Cardiac fibroblast (primary cell): ENCODE measurements at regions not wholly inside any gene's neighbourhood (a gene's known extent, or its start where the extent isn't known, plus 50 kb on each side); places are given as distances from the start of the nearest gene placed in this dataset.
A peak's percentile ranks its signal among the peaks of the same experiment; 100 is the strongest.

ENCODE experiments used
- DNase-seq, 2 donors: peaks; one replicate each; pipeline versions ENCODE4 v3.0.0 to v3.0.0-alpha.2; 2010; ENCODE audit warnings: low read depth in 2 of 2
- H3K4me3 ChIP-seq, 2 donors: replicated peaks in 1 of 2; 1 replicate in 1 of 2; 2 replicates in 1 of 2; pipeline ENCODE4 v1.5.1; 2011; ENCODE audit warnings: low read depth in 2 of 2, low read length in 2 of 2, mild to moderate bottlenecking in 2 of 2, moderate library complexity in 1 of 2
- TF ChIP-seq, protein P1 (sequence below): IDR thresholded peaks from one replicate; pipeline ENCODE4 v1.5.1; 2011; ENCODE audit warnings: low read depth, mild to moderate bottlenecking, low read length, inconsistent platforms

GRCh38 chr2:226312155-226312554 lies 487.5 kb downstream of the IRS1 start:
- no peak overlapping the region for H3K4me3 ChIP-seq
- TF ChIP-seq, protein P1, sequence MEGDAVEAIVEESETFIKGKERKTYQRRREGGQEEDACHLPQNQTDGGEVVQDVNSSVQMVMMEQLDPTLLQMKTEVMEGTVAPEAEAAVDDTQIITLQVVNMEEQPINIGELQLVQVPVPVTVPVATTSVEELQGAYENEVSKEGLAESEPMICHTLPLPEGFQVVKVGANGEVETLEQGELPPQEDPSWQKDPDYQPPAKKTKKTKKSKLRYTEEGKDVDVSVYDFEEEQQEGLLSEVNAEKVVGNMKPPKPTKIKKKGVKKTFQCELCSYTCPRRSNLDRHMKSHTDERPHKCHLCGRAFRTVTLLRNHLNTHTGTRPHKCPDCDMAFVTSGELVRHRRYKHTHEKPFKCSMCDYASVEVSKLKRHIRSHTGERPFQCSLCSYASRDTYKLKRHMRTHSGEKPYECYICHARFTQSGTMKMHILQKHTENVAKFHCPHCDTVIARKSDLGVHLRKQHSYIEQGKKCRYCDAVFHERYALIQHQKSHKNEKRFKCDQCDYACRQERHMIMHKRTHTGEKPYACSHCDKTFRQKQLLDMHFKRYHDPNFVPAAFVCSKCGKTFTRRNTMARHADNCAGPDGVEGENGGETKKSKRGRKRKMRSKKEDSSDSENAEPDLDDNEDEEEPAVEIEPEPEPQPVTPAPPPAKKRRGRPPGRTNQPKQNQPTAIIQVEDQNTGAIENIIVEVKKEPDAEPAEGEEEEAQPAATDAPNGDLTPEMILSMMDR: no peak
- no peak for DNase-seq

DNA sequence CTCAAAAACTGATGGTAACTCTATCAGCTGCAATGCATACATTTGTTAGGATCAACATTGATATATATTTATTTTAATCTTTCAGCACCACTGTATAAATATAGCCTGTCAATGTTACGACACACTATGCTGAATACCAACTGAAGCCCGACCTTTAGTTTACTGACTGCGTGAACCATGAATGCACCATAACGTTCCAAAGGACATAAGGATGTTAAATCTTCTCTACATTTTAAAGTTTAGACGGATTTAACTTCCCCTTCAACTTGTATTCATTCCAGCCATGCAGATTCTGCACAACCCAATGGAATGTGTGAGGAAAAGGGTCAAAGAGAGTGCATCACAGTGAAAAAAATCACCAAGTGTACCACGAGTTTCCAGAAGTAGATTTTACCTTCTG lies 489.5 kb downstream of the IRS1 start:
- peak in 1 of 2 donors; percentile 36 for DNase-seq
- TF ChIP-seq, protein P1: no peak
- H3K4me3 ChIP-seq: no peak overlapping the region

DNA sequence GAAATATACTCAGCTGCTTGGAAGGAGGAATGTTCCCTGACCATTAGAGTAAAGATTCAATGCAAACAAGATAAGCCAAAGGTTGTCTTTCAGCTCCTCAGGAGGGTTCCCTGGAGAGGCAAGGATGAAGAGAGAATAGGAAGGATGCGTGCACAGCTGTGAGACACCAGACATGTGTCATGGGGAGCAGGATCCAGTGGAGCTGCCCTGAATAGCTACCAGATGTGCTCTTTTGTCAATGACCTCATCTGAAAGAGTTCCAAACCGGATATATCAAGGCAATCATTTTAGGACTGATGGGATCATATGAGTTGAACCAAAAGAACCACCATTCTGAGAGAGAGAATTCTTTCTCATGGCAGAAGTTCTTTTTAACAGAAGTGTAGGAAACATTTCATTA lies 490.6 kb downstream of the IRS1 start:
- no peak overlapping the region for H3K4me3 ChIP-seq
- TF ChIP-seq, protein P1: no peak
- peak in 1 of 2 donors; percentile 84 for DNase-seq

DNA sequence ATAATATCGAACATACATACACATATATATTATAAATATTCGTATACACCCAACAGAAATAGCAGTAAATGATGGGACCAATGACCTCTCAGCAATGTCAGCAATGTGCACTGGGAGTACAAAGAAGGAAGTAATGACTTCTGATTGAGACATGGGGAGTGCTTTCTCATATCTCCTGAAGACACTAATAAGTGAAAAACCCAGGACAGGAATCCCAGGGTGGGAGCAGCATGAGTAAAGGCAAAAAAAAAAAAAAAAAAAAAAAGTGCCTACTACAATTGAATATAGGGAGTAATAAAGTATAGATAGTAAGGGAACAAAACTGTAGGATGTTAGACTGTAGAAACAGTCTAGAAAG lies 491.3 kb downstream of the IRS1 start:
- TF ChIP-seq, protein P1: no peak
- no peak overlapping the region for H3K4me3 ChIP-seq
- no peak for DNase-seq

DNA sequence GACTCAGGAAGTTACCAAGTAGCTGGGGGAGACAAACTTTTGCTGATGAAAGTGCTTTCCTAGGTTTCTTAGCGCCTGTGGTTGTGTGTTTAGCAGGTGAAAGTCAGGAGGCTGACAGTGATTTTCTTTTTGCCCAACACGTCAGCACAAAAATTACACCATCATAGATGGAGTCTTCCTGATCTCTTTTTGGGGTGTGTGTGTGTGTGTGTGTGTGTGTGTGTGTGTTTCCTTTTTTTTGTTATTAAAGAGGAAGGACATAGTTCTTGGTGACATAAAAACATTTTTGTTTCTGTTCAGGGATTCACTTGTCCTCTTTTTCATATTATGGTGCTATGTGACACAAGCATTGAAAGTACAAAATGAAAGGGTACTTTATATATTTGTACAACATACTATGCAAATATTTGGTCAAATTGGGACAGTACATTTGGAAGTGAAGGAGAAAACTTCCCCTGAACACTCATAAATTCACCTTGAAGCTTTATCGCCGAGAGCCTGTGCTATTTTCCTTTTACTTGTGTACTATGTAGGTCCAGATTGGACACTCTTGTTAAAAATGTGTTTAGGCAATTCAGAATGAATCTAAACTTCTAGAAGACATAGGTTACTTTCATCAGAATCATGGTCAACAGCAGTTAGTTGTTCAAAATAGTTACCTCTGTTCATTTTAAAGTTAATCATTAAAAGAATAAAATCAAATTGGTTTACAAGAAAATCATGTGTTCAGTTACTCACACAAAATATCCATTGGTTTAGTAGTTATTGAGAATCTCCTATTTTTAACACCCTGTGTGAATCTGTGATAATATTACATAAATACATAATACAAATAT lies 491.9 kb downstream of the IRS1 start:
- no peak overlapping the region for H3K4me3 ChIP-seq
- TF ChIP-seq, protein P1: no peak
- DNase-seq: no peak

GRCh38 chr2:226306969-226307368 lies 492.7 kb downstream of the IRS1 start:
- no peak overlapping the region for H3K4me3 ChIP-seq
- TF ChIP-seq, protein P1: no peak
- no peak for DNase-seq
